HG02759 (cell line): ENCODE measurements at regions not wholly inside any gene's neighbourhood (a gene's known extent, or its start where the extent isn't known, plus 50 kb on each side); places are given as distances from the start of the nearest gene placed in this dataset.

Source experiments
- ATAC-seq: cut with Tn5 transposase; IDR thresholded peaks from one replicate; pipeline ENCODE4 v1.9.1; 2021; ENCODE audit warnings: mild to moderate bottlenecking, moderate library complexity; ENCODE audit not compliant: unreplicated experiment

DNA sequence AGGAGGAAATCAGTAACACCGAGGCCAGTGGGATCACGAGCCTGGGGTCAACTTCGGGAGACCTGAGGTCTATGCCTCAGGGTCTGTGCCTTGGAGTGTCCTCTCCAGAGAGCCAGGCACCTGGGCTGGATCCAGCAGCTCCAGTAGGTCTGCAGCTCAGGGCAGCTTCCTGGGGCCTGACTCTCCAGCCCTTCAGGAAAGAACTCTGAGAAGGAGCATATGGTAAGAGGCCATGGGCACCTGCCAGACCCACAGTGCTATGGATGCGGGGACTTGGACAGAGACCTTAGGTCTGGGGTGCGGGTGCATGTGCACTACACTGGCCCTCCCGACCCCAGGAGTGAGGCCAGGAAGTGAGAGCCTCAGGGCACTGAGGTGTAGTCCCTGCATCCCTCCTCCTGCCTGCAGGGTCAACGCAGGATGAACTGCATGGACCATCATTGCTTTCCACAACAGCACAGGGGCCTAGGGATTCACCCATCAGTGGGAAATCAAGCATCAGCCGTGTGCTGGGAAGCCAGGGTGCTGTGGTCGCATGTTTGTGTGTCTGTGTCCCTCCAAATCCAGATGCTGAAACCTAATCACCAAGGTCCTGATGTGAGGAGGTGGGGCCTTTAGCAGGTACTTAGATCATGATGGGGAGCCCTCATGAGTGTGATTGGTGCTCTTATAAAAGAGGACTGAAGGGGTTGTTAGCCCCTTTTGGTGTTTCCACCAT is 210.9 kb upstream of the CST7 start:
- ATAC-seq = no peak

- ATAC-seq = peak; percentile 49
Measured at GRCh38 chr20:24738981-24739633, 210.0 kb upstream of the CST7 start.

- no peak for ATAC-seq
Measured at GRCh38 chr20:24739746-24740145, 209.3 kb upstream of the CST7 start.

DNA sequence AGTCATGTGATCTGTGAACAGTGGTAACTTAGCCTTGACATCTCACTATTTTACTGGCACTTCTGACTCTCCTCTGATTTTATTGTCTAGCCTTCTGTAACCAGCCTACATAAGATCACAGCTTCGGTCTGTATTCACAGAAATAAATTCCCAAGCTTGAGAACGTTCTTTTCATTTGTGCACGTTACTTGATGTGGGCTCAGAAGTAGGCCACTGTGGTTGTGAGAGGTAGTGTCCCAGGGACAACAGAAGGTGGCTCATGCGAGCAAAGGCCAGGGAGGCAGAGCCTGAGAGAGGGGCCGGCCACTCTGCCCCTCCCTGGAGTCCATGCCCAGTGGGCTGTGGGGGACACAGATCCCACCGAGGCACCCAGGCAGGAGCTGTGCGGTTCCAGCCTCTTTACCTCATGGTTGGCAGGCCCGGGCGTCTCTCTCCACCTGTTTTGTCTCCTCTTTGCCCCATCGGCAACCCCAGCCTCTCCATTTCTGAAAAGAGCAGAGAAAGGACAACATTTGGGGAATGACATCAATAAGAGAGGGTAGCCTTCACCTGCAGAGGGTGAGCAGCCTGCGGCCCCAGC is 207.5 kb upstream of the CST7 start:
- ATAC-seq = no peak

DNA sequence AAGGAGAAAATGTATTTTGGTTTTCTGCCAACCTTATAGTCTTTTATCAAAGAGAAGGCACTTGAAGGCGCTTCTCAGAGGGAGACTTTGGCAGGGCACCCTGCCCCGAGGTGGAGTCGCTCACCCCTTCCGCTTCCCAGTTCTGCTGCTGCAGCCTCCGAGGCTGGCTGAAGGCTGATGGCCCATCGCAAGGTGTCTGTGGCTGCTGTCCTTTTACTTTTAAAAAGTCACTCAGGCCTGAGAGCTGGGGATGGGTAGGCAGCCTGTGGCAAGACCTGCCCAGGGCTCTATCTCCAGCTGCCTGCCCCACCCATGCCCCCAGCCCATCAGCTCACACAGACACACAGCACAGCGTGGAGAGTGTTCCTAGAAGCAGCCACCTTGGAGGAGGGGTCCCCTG is 206.6 kb upstream of the CST7 start:
- ATAC-seq = no peak

- no peak for ATAC-seq
Measured at GRCh38 chr20:24742989-24743388, 206.1 kb upstream of the CST7 start.

DNA sequence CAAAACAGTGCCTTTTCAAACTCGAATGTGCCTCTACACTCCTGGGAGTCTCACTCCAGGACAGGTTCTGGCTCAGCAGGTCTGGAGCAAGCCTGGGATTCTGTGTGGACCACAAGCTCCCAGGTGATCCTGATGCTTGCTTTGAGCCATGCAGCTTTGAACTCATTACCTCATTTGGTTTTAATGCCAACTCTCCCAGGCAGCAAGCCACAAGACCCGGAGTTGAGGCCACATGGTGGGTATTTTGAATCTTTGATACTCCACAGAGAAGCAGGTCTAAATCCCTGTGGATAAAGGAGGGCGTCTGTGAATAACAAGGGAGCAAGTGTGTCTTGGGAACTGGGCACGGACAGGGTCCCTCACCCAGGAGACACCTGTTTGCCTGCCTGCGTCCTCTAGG is 205.4 kb upstream of the CST7 start:
- ATAC-seq = no peak

DNA sequence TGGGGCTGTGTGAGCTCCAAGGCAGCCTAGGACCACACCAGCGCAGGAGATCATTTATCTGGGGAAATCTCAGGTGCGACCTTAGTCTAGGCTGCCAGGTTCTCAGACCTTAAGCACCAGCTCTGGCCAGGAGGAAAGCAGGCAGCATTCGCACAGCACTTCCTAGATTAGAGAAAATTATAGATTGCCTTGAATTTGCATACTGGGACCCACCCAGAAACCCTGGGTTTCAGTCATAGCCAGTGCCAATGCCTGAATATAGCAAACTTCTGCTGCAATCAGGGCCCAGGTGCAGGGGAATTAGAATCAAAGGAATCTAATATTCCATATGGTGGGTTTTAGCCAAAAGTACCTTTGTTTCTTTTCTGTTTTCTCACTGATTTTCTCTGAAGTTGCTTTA is 204.3 kb upstream of the CST7 start:
- ATAC-seq = no peak

DNA sequence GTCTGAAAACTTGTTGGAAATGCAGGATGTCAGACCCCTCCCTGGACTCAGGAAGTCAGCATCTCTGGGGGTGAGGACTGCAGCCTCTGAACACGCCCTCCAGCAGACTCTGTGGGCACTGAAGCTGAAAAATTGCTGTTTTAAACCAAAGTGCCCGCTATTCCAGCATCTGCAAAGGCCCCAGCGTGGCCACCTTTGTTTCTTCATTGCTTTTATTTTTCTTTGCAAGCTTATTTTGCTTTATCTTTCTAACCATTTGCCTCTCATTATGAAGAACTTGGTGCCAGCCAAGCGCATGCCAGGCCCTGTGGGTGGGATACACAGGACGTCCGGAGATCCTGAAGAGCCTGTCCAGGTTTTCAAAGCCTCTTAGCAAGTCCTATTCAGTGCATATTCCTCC is 203.9 kb upstream of the CST7 start:
- ATAC-seq = no peak

DNA sequence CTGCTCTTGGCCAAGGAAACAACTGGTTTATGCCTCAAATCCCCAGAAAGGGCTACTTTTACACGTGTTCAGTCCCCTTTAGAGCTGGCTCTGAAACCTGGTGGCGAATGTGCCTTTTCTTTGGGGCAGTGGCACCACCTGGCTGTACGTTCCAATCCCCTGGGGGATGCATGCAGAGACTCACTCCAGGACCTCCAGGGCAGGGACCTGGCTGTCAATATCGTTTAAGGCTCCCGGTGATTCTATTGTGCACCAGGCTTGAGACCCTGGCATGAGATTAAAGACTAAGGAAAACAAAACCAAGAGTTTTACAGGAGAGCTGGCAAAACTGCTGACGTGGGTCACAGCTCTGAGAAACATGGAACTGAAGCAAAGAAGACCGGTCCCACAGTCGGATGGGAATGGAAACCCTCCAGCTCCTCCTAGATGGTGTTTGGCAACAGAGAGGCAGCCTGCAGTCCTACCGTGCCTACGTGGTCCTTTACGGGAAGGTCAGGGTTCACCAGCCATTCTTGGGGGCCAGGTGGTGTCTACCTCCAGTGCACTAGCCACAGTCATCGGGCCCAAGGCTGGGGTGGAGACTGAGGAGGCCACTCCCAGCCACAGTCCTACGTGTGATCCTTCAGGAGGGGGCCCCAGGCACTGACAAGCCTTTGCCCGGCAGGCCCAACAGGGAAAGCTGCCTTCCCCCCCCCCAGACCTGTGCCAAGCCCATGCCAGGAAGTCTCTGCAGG is 203.3 kb upstream of the CST7 start:
- ATAC-seq = no peak

DNA sequence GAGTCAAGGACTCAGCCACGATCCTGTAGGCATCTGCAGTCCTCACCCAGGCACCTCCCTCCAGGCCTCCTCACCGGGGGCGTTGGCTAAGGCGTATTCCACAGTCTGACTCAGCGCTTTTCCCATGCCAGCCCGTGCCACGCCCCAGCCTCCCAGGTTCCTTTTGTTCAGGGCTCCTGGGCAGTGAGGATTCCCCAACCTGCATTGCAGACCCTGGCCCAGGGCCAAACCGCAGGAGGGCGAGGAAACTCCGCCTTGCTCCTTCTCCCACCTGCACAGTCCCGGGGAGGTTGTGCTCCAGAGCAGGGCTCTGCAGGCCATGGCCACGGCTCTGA is 202.8 kb upstream of the CST7 start:
- no peak for ATAC-seq

- no peak for ATAC-seq
Measured at GRCh38 chr20:24747010-24747712, 201.9 kb upstream of the CST7 start.

DNA sequence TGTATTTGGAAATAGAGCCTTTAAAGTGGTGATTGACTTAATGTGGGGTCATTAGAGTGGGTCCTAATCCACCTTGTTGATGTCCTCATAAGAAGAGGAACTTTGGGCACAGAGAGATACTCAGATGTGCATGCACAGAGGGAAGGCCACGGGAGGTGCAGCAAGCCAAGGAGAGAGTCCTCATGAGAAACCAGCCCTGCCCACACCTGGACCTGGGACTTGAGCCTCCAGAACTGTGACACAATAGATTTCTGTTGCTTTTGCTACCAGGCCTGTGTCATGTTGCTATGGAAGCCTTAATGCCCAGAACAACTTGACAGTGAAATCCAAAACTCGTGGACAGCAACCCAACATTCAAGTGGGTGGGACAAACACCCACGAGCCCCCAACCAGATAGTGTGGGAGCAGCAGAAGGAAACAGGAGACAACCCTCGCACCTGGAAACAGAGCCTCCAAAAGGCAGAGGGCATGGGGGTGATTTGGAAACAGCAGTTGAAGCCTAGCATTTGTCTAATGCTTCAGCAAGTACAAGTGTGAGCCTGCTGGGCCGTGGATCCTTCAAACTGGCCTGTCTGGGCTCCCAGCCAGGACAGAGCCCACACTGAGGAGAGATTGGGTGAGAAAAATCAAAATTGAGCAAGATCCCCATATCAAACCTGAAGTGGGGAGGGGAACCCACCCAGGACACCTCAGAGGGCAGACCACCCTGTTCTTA is 201.0 kb upstream of the CST7 start:
- no peak for ATAC-seq

- ATAC-seq = no peak
Measured at GRCh38 chr20:24751551-24751950, 197.5 kb upstream of the CST7 start.

GRCh38 chr20:24752612-24753011 is 196.5 kb upstream of the CST7 start:
- ATAC-seq = no peak

DNA sequence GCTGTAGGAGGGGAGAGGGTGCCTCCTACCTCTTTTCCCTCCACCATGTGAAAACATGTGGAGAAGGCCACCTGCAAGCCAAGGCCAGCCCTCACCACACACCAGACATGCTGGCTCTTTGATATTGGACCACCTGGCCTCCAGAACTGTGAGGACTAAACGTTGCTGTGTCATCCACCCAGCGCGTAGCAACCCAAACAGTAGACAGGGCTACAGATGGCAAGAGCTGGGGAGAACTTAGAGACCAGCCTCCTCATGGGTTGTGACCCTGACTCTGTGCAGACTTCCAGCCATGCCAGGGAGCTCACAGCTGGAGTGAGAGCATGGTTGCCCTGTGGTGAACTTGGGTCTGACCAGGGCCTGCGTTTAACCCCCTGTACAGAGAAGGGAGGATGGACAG is 195.9 kb upstream of the CST7 start:
- ATAC-seq = no peak

DNA sequence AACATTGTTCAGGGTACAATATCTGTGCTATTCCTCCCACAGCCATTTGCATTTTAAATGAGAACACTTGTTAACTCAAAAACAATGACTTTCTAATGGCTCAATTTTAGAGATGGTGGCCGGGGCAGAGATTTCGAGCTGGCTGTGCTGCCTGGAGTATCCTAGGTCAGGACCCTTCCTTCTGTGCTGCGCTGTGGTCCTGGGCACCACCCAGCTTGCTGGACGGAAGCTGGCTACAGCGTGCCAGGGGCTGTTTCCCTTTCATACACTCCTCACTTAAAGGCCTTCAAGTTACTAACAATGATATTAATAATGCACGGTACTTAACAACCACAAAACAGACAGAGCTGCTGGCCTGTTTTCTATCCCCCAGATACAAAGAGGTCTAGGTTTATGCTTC is 194.4 kb upstream of the CST7 start:
- ATAC-seq = no peak

DNA sequence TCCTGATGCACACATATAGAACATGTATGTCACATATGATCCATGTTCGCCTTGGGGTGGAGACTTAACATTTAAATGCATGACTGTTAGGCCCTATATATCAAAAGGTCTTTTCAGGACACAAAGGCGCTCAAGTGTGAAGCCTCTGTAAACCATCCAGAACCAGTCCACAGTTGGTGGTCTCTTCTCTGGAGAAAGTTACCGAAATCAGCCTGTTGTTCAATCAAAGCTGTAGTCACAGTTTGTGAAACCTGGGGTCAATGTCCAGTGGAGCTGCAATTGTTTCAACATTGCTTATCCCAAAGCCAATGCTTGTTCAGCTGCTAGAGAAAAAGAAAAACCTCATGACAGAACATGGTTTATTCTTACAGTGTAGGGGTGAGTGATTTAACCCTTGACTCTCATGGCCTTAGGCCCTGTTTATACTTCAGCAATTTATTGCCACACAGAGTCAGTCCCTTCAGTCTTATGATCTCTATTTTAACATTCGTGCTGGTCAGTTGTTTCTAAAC is 193.6 kb upstream of the CST7 start:
- ATAC-seq = no peak

GRCh38 chr20:24756292-24757025 is 192.6 kb upstream of the CST7 start:
- no peak for ATAC-seq
